ENCODE measurements at regions not wholly inside any gene's neighbourhood (a gene's known extent, or its start where the extent isn't known, plus 50 kb on each side); places are given as distances from the start of the nearest gene placed in this dataset.

- no peak for FAIRE-seq
Measured at GRCh38 chr1:182147136-182147820, 85.8 kb upstream of the ZNF648 start.

- FAIRE-seq, result no peak
Measured at GRCh38 chr1:182146286-182146685, 84.8 kb upstream of the ZNF648 start.

- no peak for FAIRE-seq
Measured at GRCh38 chr1:182145441-182145840, 83.9 kb upstream of the ZNF648 start.

GRCh38 chr1:182144646-182145030, 83.1 kb upstream of the ZNF648 start:
- FAIRE-seq, result no peak

- no peak for FAIRE-seq
Measured at GRCh38 chr1:182143825-182144645, 82.5 kb upstream of the ZNF648 start.

GRCh38 chr1:182143154-182143657, 81.7 kb upstream of the ZNF648 start:
- no peak for FAIRE-seq

GRCh38 chr1:182142621-182143020, 81.1 kb upstream of the ZNF648 start:
- FAIRE-seq, result no peak

- no peak for FAIRE-seq
Measured at GRCh38 chr1:182141040-182141439, 79.5 kb upstream of the ZNF648 start.

GRCh38 chr1:182139496-182139895, 78.0 kb upstream of the ZNF648 start:
- no peak for FAIRE-seq

GRCh38 chr1:182137546-182137945, 76.0 kb upstream of the ZNF648 start:
- FAIRE-seq, result no peak

GRCh38 chr1:182135946-182136345, 74.4 kb upstream of the ZNF648 start:
- FAIRE-seq, result no peak

- FAIRE-seq, result no peak
Measured at GRCh38 chr1:182134257-182134656, 72.7 kb upstream of the ZNF648 start.

GRCh38 chr1:182133181-182133580, 71.7 kb upstream of the ZNF648 start:
- no peak for FAIRE-seq

GRCh38 chr1:182129398-182129797, 67.9 kb upstream of the ZNF648 start:
- no peak for FAIRE-seq

GRCh38 chr1:182128502-182128901, 67.0 kb upstream of the ZNF648 start:
- no peak for FAIRE-seq

GRCh38 chr1:182127656-182128055, 66.1 kb upstream of the ZNF648 start:
- no peak for FAIRE-seq

GRCh38 chr1:182126272-182126800, 64.8 kb upstream of the ZNF648 start:
- no peak for FAIRE-seq

- FAIRE-seq, result no peak
Measured at GRCh38 chr1:182122913-182123260, 61.4 kb upstream of the ZNF648 start.

GRCh38 chr1:182122256-182122912, 60.9 kb upstream of the ZNF648 start:
- no peak for FAIRE-seq

- no peak for FAIRE-seq
Measured at GRCh38 chr1:182121787-182122186, 60.3 kb upstream of the ZNF648 start.

GRCh38 chr1:182120411-182121258, 59.1 kb upstream of the ZNF648 start:
- FAIRE-seq, result no peak

- no peak for FAIRE-seq
Measured at GRCh38 chr1:182119631-182120030, 58.1 kb upstream of the ZNF648 start.

All from colon (tissue), 2 donors.